ENCODE measurements at regions not wholly inside any gene's neighbourhood (a gene's known extent, or its start where the extent isn't known, plus 50 kb on each side); places are given as distances from the start of the nearest gene placed in this dataset.

- Histone ChIP-seq H3K4me3 (ENCODE audit: low read depth, low read length) (no peak overlapping the region), H3K27ac (no peak overlapping the region), H3K9me3 (ENCODE audit: severe bottlenecking) (no peaks in the 10 kb centered on the region), H3K27me3 (ENCODE audit: insufficient read depth, low read depth, severe bottlenecking) (no peaks in the 10 kb centered on the region), H3K36me3 (no peaks in the 10 kb centered on the region)
- no peak for DNase-seq
- no peak for TF ChIP-seq CTCF (IDR thresholded peaks at IDR 0.05; ENCODE audit: low read depth, low read length)
Measured at GRCh38 chr1:30418939-30419720, 304.3 kb downstream of the MATN1 start.

- no peak overlapping the region for H3K4me3 ChIP-seq (ENCODE audit: low read depth, low read length)
- no peaks in the 10 kb centered on the region for H3K9me3 ChIP-seq (ENCODE audit: severe bottlenecking)
- H3K27me3 ChIP-seq (ENCODE audit: insufficient read depth, low read depth, severe bottlenecking), result no peaks in the 10 kb centered on the region
- TF ChIP-seq CTCF (IDR thresholded peaks at IDR 0.05; ENCODE audit: low read depth, low read length), result no peak
- no peak for DNase-seq
- H3K36me3 ChIP-seq, result no peaks in the 10 kb centered on the region
- H3K27ac ChIP-seq, result no peak overlapping the region
Measured at GRCh38 chr1:30418061-30418938, 305.1 kb downstream of the MATN1 start.

DNA sequence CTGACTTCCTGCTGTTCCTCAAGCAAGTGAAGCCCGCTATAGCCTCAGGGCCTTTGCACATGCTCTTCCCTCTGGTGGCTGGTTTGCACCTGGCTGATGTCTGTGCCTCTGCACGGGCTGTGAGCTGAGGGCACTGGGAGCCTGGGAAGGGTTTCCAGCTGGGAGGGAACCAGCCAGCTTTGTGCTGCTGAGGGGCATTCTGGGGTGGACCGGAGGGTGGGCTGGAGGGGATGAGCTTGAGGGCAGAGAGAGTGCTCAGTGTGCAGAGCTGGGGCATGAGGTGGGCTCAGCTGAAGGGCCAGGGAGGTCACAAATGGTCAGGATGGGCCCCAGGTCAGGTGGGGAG is 305.7 kb downstream of the MATN1 start:
- Histone ChIP-seq H3K27me3 (ENCODE audit: insufficient read depth, low read depth, severe bottlenecking) (no peaks in the 10 kb centered on the region), H3K4me3 (ENCODE audit: low read depth, low read length) (no peak overlapping the region), H3K36me3 (no peaks in the 10 kb centered on the region), H3K27ac (no peak overlapping the region), H3K9me3 (ENCODE audit: severe bottlenecking) (no peaks in the 10 kb centered on the region)
- TF ChIP-seq CTCF (IDR thresholded peaks at IDR 0.05; ENCODE audit: low read depth, low read length), result no peak
- no peak for DNase-seq

GRCh38 chr1:30417001-30417700 is 306.2 kb downstream of the MATN1 start:
- Histone ChIP-seq H3K9me3 (ENCODE audit: severe bottlenecking) (no peaks in the 10 kb centered on the region), H3K27ac (no peak overlapping the region), H3K4me3 (ENCODE audit: low read depth, low read length) (no peak overlapping the region), H3K36me3 (no peaks in the 10 kb centered on the region), H3K27me3 (ENCODE audit: insufficient read depth, low read depth, severe bottlenecking) (no peaks in the 10 kb centered on the region)
- TF ChIP-seq CTCF (IDR thresholded peaks at IDR 0.05; ENCODE audit: low read depth, low read length), result no peak
- DNase-seq, result no peak

- no peak for TF ChIP-seq CTCF (IDR thresholded peaks at IDR 0.05; ENCODE audit: low read depth, low read length)
- Histone ChIP-seq H3K4me3 (ENCODE audit: low read depth, low read length) (no peak overlapping the region), H3K27me3 (ENCODE audit: insufficient read depth, low read depth, severe bottlenecking) (no peaks in the 10 kb centered on the region), H3K9me3 (ENCODE audit: severe bottlenecking) (no peaks in the 10 kb centered on the region), H3K36me3 (no peaks in the 10 kb centered on the region), H3K27ac (no peak overlapping the region)
- no peak for DNase-seq
Measured at GRCh38 chr1:30416221-30416820, 307.1 kb downstream of the MATN1 start.
